ENCODE measurements at regions not wholly inside any gene's neighbourhood (a gene's known extent, or its start where the extent isn't known, plus 50 kb on each side); places are given as distances from the start of the nearest gene placed in this dataset.
A peak's percentile ranks its signal among the peaks of the same experiment; 100 is the strongest.

GRCh38 chr11:97607291-97608000 lies 1217.6 kb downstream of the JRKL start:
- ChIA-PET CTCF (no interaction called here), POLR2A (no interaction called here)
- Mint-ChIP-seq H3K4me1 (ENCODE audit: low read depth, unreplicated experiment) (no peaks in the 10 kb centered on the region), H3K27me3 (ENCODE audit: insufficient read depth, unreplicated experiment) (no peaks in the 10 kb centered on the region), H3K9me3 (ENCODE audit: unreplicated experiment) (peaks cover 9% of the 10 kb centered on the region), H3K27ac (ENCODE audit: unreplicated experiment) (no peak overlapping the region), H3K36me3 (ENCODE audit: insufficient read depth, unreplicated experiment) (no peaks in the 10 kb centered on the region), H3K4me3 (ENCODE audit: unreplicated experiment) (no peak overlapping the region)
- no TSS peak for BruUV-seq (replicated peaks)
- Histone ChIP-seq H3K27me3 (replicated peaks; ENCODE audit: control insufficient read depth, insufficient read depth, low read length) (no peaks in the 10 kb centered on the region), H3K9me3 (no peaks in the 10 kb centered on the region), H3K4me3 (ENCODE audit: low read depth, low read length) (no peak overlapping the region), H3K4me1 (no peaks in the 10 kb centered on the region), H3K36me3 (ENCODE audit: control insufficient read depth, insufficient read depth, low read length) (no peaks in the 10 kb centered on the region)
- no peak for DNase-seq
- TF ChIP-seq, protein P1, sequence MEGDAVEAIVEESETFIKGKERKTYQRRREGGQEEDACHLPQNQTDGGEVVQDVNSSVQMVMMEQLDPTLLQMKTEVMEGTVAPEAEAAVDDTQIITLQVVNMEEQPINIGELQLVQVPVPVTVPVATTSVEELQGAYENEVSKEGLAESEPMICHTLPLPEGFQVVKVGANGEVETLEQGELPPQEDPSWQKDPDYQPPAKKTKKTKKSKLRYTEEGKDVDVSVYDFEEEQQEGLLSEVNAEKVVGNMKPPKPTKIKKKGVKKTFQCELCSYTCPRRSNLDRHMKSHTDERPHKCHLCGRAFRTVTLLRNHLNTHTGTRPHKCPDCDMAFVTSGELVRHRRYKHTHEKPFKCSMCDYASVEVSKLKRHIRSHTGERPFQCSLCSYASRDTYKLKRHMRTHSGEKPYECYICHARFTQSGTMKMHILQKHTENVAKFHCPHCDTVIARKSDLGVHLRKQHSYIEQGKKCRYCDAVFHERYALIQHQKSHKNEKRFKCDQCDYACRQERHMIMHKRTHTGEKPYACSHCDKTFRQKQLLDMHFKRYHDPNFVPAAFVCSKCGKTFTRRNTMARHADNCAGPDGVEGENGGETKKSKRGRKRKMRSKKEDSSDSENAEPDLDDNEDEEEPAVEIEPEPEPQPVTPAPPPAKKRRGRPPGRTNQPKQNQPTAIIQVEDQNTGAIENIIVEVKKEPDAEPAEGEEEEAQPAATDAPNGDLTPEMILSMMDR (IDR thresholded peaks at IDR 0.05; ENCODE audit: insufficient read depth in 1 of 2, low read depth in 1 of 2, low read length in 1 of 2, severe bottlenecking in 1 of 2, unreplicated experiment in 1 of 2), result no peak
- intact Hi-C loops (cut with micrococcal nuclease; ENCODE audit: unreplicated experiment), result no loop called here

DNA sequence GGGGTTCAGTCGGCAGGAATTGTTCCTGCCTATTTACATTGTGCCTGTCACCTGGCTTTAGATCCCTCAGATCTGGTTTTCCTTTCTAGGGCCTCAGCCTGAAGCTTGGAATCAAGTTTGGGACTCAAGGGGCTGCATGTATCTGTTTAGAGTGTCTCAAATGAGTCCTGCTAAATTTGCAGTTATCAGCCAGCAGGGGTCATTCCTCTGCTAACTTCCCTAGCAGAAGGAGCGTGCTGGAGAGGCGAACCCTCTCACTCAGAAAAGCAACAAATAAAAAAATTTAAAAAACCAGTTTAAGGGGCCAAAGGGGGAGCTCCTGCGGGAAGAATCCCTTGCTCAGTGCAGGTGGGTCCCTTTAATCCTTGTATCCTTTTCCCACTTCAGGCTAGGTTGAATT lies 1220.2 kb downstream of the JRKL start:
- no peaks in the 10 kb centered on the region for H3K36me3 ChIP-seq (ENCODE audit: control insufficient read depth, insufficient read depth, low read length)
- no peak overlapping the region for H3K4me3 ChIP-seq (ENCODE audit: low read depth, low read length)
- H3K36me3 Mint-ChIP-seq (ENCODE audit: insufficient read depth, unreplicated experiment), result no peaks in the 10 kb centered on the region
- no peaks in the 10 kb centered on the region for H3K4me1 ChIP-seq
- no peaks in the 10 kb centered on the region for H3K4me1 Mint-ChIP-seq (ENCODE audit: low read depth, unreplicated experiment)
- H3K27me3 Mint-ChIP-seq (ENCODE audit: insufficient read depth, unreplicated experiment), result no peaks in the 10 kb centered on the region
- no TSS peak for BruUV-seq (replicated peaks)
- no peaks in the 10 kb centered on the region for H3K27me3 ChIP-seq (replicated peaks; ENCODE audit: control insufficient read depth, insufficient read depth, low read length)
- peak in 1 of 2 experiments; percentile 20 for DNase-seq
- intact Hi-C loops (cut with micrococcal nuclease; ENCODE audit: unreplicated experiment), result loop anchor here (1.0 kb wide), 1 partner anchor 1406 kb away; no protein-coding TSS in a partner anchor
- no peak overlapping the region for H3K27ac Mint-ChIP-seq (ENCODE audit: unreplicated experiment)
- ChIA-PET CTCF (no interaction called here), POLR2A (no interaction called here)
- no peak overlapping the region for H3K4me3 Mint-ChIP-seq (ENCODE audit: unreplicated experiment)
- H3K9me3 ChIP-seq, result no peaks in the 10 kb centered on the region
- H3K9me3 Mint-ChIP-seq (ENCODE audit: unreplicated experiment), result peaks cover 18% of the 10 kb centered on the region
- TF ChIP-seq, protein P1 (IDR thresholded peaks at IDR 0.05; ENCODE audit: insufficient read depth in 1 of 2, low read depth in 1 of 2, low read length in 1 of 2, severe bottlenecking in 1 of 2, unreplicated experiment in 1 of 2), result peak in 1 of 2 experiments; percentile 21

DNA sequence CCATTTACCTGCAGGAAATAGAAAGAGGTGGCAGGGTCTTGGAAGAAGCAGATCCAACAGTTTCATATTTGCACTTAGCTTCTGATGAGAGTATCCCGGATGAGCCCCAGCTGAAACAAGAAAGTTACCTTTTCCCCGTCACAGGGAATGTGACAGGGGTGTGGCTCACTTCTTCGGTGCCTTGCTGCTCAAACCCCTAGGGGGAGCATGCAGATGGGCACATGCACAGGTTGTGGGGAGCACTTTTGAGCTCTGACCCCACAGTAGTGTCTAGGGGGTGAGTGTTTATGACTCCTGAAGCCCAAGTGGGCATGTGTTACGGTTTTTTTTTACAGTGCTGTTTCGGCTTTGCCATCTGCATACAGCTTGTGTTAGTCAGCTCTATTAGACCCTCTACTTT lies 1221.0 kb downstream of the JRKL start:
- no peak overlapping the region for H3K4me3 Mint-ChIP-seq (ENCODE audit: unreplicated experiment)
- Histone ChIP-seq H3K9me3 (no peaks in the 10 kb centered on the region), H3K4me3 (ENCODE audit: low read depth, low read length) (no peak overlapping the region), H3K27me3 (replicated peaks; ENCODE audit: control insufficient read depth, insufficient read depth, low read length) (no peaks in the 10 kb centered on the region), H3K36me3 (ENCODE audit: control insufficient read depth, insufficient read depth, low read length) (no peaks in the 10 kb centered on the region), H3K4me1 (no peaks in the 10 kb centered on the region)
- H3K4me1 Mint-ChIP-seq (ENCODE audit: low read depth, unreplicated experiment), result no peaks in the 10 kb centered on the region
- intact Hi-C loops (cut with micrococcal nuclease; ENCODE audit: unreplicated experiment), result loop anchor here (1.0 kb wide), 1 partner anchor 1405 kb away; no protein-coding TSS in a partner anchor
- no peaks in the 10 kb centered on the region for H3K36me3 Mint-ChIP-seq (ENCODE audit: insufficient read depth, unreplicated experiment)
- ChIA-PET POLR2A (no interaction called here), CTCF (interaction anchor here (0.6 kb wide), 1 partner anchor 117 kb away, joined by 6 read pairs; no protein-coding TSS in a partner anchor)
- TF ChIP-seq, protein P1 (IDR thresholded peaks at IDR 0.05; ENCODE audit: insufficient read depth in 1 of 2, low read depth in 1 of 2, low read length in 1 of 2, severe bottlenecking in 1 of 2, unreplicated experiment in 1 of 2), result peak; percentile 16 to 27
- DNase-seq, result peak in 1 of 2 experiments; percentile 33
- BruUV-seq (replicated peaks), result no TSS peak
- H3K27ac Mint-ChIP-seq (ENCODE audit: unreplicated experiment), result no peak overlapping the region
- peaks cover 18% of the 10 kb centered on the region for H3K9me3 Mint-ChIP-seq (ENCODE audit: unreplicated experiment)
- H3K27me3 Mint-ChIP-seq (ENCODE audit: insufficient read depth, unreplicated experiment), result no peaks in the 10 kb centered on the region
